HL-60 (cell line): ENCODE measurements at regions not wholly inside any gene's neighbourhood (a gene's known extent, or its start where the extent isn't known, plus 50 kb on each side); places are given as distances from the start of the nearest gene placed in this dataset.

Source experiments
- GABPA ChIP-seq: IDR thresholded peaks from 2 replicates; pipeline ENCODE4 v1.6.1; 2012; ENCODE audit warnings: low read depth
- POLR2AphosphoS5 ChIP-seq: IDR thresholded peaks from 2 replicates; pipeline ENCODE4 v1.6.1; 2012; ENCODE audit warnings: low read depth
- SPI1 ChIP-seq: IDR thresholded peaks from 2 replicates; pipeline ENCODE4 v1.6.1; 2012; ENCODE audit warnings: low read depth, mild to moderate bottlenecking, borderline replicate concordance
- TF ChIP-seq, protein P1 (sequence below): IDR thresholded peaks from one replicate; pipeline ENCODE4 v1.5.1; 2011; ENCODE audit warnings: low read length, control low read depth, inconsistent platforms; ENCODE audit not compliant: insufficient read depth
- TF ChIP-seq, protein P2 (sequence below): IDR thresholded peaks from 2 replicates; pipeline ENCODE4 v1.6.1; 2012; ENCODE audit warnings: low read depth; ENCODE audit not compliant: insufficient replicate concordance

DNA sequence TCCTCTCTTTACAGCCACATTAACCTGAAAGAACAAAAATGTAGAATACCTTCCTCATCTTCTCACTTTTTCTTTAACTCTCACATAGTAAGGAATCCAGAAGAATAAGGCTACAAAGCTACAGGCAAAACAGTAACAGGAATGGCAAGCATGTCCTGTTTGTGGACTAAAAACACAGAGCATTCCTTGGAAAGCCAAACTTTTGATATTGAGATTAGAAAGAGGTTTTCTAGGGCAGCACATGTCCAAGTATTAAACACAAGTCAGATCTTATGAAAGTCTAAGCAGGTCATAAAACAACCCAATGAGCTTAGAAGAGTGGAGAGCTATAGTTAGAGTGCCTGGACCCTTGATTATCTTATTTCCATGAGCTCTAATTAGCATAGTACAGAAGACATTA, 58.2 kb upstream of the FAM9C start:
- TF ChIP-seq POLR2AphosphoS5 = no peak
- TF ChIP-seq, protein P1, sequence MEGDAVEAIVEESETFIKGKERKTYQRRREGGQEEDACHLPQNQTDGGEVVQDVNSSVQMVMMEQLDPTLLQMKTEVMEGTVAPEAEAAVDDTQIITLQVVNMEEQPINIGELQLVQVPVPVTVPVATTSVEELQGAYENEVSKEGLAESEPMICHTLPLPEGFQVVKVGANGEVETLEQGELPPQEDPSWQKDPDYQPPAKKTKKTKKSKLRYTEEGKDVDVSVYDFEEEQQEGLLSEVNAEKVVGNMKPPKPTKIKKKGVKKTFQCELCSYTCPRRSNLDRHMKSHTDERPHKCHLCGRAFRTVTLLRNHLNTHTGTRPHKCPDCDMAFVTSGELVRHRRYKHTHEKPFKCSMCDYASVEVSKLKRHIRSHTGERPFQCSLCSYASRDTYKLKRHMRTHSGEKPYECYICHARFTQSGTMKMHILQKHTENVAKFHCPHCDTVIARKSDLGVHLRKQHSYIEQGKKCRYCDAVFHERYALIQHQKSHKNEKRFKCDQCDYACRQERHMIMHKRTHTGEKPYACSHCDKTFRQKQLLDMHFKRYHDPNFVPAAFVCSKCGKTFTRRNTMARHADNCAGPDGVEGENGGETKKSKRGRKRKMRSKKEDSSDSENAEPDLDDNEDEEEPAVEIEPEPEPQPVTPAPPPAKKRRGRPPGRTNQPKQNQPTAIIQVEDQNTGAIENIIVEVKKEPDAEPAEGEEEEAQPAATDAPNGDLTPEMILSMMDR = no peak
- no peak for TF ChIP-seq GABPA
- TF ChIP-seq, protein P2, sequence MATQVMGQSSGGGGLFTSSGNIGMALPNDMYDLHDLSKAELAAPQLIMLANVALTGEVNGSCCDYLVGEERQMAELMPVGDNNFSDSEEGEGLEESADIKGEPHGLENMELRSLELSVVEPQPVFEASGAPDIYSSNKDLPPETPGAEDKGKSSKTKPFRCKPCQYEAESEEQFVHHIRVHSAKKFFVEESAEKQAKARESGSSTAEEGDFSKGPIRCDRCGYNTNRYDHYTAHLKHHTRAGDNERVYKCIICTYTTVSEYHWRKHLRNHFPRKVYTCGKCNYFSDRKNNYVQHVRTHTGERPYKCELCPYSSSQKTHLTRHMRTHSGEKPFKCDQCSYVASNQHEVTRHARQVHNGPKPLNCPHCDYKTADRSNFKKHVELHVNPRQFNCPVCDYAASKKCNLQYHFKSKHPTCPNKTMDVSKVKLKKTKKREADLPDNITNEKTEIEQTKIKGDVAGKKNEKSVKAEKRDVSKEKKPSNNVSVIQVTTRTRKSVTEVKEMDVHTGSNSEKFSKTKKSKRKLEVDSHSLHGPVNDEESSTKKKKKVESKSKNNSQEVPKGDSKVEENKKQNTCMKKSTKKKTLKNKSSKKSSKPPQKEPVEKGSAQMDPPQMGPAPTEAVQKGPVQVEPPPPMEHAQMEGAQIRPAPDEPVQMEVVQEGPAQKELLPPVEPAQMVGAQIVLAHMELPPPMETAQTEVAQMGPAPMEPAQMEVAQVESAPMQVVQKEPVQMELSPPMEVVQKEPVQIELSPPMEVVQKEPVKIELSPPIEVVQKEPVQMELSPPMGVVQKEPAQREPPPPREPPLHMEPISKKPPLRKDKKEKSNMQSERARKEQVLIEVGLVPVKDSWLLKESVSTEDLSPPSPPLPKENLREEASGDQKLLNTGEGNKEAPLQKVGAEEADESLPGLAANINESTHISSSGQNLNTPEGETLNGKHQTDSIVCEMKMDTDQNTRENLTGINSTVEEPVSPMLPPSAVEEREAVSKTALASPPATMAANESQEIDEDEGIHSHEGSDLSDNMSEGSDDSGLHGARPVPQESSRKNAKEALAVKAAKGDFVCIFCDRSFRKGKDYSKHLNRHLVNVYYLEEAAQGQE = no peak
- no peak for TF ChIP-seq SPI1
